ENCODE measurements at regions not wholly inside any gene's neighbourhood (a gene's known extent, or its start where the extent isn't known, plus 50 kb on each side); places are given as distances from the start of the nearest gene placed in this dataset.

- no peak for DNase-seq (ENCODE audit: low read depth in 2 of 2)
These were observed 392.4 kb downstream of the QKI start for GRCh38 chr6:163806755-163807499.

- no peak for DNase-seq (ENCODE audit: low read depth in 2 of 2)
These were observed 390.5 kb downstream of the QKI start for GRCh38 chr6:163804991-163805390.

- DNase-seq (ENCODE audit: low read depth in 2 of 2) = no peak
These were observed 387.7 kb downstream of the QKI start for GRCh38 chr6:163802267-163802666.

GRCh38 chr6:163797296-163797845 is 382.9 kb downstream of the QKI start:
- no peak for DNase-seq (ENCODE audit: low read depth in 2 of 2)

- no peak for DNase-seq (ENCODE audit: low read depth in 2 of 2)
These were observed 378.8 kb downstream of the QKI start for GRCh38 chr6:163793011-163793983.

GRCh38 chr6:163790266-163790840 is 375.8 kb downstream of the QKI start:
- no peak for DNase-seq (ENCODE audit: low read depth in 2 of 2)

- DNase-seq (ENCODE audit: low read depth in 2 of 2) = no peak
These were observed 374.8 kb downstream of the QKI start for GRCh38 chr6:163789199-163789810.

GRCh38 chr6:163786995-163787671 is 372.6 kb downstream of the QKI start:
- no peak for DNase-seq (ENCODE audit: low read depth in 2 of 2)

GRCh38 chr6:163782436-163783003 is 368.0 kb downstream of the QKI start:
- no peak for DNase-seq (ENCODE audit: low read depth in 2 of 2)

GRCh38 chr6:163780994-163781393 is 366.5 kb downstream of the QKI start:
- DNase-seq (ENCODE audit: low read depth in 2 of 2) = no peak

- DNase-seq (ENCODE audit: low read depth in 2 of 2) = no peak
These were observed 365.3 kb downstream of the QKI start for GRCh38 chr6:163779727-163780284.

- no peak for DNase-seq (ENCODE audit: low read depth in 2 of 2)
These were observed 363.2 kb downstream of the QKI start for GRCh38 chr6:163777716-163778115.

- no peak for DNase-seq (ENCODE audit: low read depth in 2 of 2)
These were observed 362.6 kb downstream of the QKI start for GRCh38 chr6:163776906-163777686.

GRCh38 chr6:163776196-163776905 is 361.8 kb downstream of the QKI start:
- DNase-seq (ENCODE audit: low read depth in 2 of 2) = no peak

GRCh38 chr6:163775313-163775712 is 360.8 kb downstream of the QKI start:
- DNase-seq (ENCODE audit: low read depth in 2 of 2) = no peak

- no peak for DNase-seq (ENCODE audit: low read depth in 2 of 2)
These were observed 360.0 kb downstream of the QKI start for GRCh38 chr6:163774485-163774884.

GRCh38 chr6:163773646-163774045 is 359.1 kb downstream of the QKI start:
- no peak for DNase-seq (ENCODE audit: low read depth in 2 of 2)

GRCh38 chr6:163772701-163773100 is 358.2 kb downstream of the QKI start:
- no peak for DNase-seq (ENCODE audit: low read depth in 2 of 2)

- no peak for DNase-seq (ENCODE audit: low read depth in 2 of 2)
These were observed 356.7 kb downstream of the QKI start for GRCh38 chr6:163771180-163771579.

Data from stimulated activated CD8-positive, alpha-beta memory T cell treated with anti-CD3 and anti-CD28 coated beads, Interleukin-7, amount 100 ng/mL, for 1 hour (primary cell).